ENCODE measurements at regions not wholly inside any gene's neighbourhood (a gene's known extent, or its start where the extent isn't known, plus 50 kb on each side); places are given as distances from the start of the nearest gene placed in this dataset.

DNA sequence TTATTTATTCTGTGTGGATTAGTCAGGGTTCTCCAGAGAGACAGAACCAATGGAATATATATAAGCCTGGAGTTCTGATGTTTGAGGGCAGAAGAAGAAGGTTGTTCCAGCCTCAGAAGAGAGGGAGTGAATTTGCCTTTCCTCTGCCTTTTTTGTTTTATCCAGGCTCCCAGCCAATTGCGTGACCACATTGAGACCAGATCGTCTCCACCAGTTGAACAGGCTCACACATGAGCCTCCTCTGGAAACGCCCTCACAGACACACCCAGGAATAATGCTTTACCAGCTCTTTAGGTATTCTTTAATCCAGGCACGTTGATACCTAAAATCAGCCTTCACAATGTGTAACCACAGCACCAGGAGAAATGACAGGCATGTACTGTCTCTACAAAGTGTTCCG is 923.1 kb downstream of the TBL1XR1 start:
- TF ChIP-seq POLR2AphosphoS5 (IDR thresholded peaks at IDR 0.05; ENCODE audit: borderline replicate concordance, low read depth, low read length), result no peak
- no peak for TF ChIP-seq EZH2 (IDR thresholded peaks at IDR 0.05)
- no peak for TF ChIP-seq FOXP2 (optimal IDR thresholded peaks at IDR 0.05; ENCODE audit: control extremely low read depth, extremely low read length, insufficient read depth)
